TTC549 (cell line): ENCODE measurements at regions not wholly inside any gene's neighbourhood (a gene's known extent, or its start where the extent isn't known, plus 50 kb on each side); places are given as distances from the start of the nearest gene placed in this dataset.

Experiments used
- FAIRE-seq: peaks from 2 replicates; lab custom pipeline; 2012; peaks lifted over from hg19 to GRCh38; lab: Jason Lieb, UNC

DNA sequence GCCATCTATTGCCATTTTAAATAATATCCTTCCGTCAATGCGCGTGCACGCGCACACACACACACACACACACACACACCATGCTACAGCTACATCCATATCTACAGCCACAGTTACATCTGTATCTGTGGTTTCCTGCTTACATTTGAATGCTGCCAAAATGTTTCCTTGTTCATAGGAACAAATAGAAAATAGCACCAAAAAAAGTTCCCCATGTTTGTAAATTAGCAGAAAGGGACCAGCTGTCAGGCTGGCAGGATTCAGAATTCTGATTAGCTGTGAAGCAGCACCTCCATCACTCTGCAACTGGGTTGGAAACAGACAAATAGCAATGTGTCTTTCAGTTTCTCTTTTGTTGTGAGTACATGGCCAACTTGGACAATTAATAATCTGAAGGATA, 601.5 kb downstream of the IRX1 start:
- FAIRE-seq, result no peak

DNA sequence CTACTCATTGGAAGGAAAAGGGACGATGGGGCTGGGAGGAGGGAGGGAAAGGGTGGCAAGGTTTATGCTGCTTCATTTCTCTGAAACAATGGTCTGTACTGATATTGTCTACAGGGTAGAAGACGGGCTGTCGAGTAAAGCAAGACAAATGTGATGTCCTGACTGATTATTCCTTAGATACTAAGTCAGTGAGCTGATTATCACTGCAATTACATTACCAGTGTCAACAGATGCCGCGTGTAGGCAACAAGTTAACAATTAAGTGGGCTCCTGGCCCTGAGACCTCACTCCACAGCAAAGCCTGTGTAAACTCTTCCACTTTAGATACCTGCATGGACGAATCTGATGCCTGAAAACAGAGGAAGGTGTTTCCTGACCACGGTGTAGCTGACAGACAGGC, 602.8 kb downstream of the IRX1 start:
- no peak for FAIRE-seq

DNA sequence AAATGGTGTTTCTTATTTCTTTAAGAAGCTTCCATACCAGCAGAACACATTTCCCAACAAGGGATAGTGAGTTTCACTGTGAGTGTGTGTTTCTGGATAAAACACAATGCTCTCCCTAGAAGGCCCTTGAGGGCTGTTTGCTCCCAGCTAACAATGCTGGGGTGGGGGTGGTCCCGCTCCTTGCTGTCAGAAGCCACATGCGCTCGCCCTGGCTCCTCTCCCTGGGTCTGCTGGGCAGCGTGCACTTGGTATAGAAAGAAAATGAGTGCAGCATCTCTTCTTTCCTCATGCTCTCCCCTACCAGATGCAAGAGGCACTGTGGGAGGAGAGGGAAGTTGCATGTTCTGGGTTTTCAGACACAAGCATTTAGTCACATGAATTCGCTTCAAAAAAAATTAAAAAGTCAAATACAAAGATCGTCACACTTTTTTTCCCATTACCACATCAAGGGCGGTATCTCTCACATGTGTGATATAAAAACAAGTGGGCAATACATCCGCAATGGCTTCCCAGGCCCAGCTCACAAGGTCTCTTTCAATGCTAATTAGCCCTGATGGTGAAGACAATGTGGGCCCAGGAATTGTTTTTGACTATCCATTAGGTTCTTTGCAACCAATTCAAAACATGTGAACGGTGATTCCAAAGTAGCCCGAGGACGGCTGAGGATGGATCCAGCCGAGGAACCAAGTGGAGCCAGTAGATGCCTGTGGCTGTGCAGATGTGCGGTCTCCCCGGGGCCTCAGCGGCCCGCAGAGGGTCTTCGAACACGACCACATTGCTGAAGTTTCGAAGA, 603.6 kb downstream of the IRX1 start:
- FAIRE-seq, result no peak

DNA sequence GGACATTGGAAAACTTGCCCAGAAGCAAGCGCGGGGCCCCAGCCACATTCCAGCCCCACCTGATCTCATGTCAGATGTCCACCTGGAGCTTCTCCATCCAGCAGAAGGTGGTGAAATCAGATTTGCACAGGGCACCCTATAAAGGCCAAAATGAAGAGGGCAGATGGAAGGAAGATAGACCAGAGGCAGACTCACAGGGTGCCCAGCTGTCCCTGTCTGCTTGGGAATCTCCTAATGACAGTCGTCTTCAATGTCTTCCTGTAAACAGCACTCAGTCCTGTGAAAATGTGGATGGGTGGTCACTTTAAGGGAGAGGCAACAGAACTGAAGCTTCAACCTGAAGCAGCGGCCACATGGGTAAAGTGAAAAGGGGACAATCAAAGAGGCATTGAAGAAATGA, 607.5 kb downstream of the IRX1 start:
- FAIRE-seq, result no peak

DNA sequence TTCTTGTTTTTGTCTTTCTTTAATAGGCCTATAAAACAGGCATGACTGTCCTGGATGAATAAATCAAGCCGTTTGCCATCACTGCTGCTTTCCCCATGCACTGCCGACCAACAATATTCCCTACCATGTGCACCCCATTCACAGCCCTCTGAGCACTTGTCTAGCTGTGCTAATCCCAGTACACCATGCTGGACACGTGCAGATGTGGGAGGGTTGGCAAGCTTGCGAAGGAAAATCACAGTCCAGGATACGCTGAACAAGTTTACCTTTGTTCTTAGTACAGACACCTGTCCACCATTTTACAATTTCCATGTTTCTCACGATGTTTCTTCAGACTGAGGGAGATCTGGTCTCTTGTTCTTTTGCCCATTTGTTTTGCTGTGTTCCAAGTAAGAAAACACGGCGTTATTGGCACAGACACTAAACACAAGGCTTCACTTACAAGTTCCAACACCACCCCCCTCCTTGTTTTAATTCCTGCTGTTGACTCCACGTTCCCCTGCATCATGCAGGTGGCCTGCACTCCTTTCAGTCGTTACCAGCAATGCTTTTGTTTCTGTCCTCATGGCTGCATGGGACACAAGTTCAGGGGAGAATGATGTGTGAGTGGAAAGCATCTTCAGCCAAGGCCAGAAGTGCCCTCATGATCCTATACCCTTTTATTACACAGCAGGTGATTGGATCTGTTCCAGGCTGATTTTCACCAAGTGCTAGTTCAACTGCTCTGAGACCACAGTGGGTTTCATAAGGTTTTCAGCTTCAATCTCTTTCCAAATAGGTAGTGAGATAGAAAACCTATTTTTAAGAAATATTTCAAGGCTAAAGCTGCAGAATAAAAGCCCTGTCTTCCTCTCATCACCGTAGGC, 608.9 kb downstream of the IRX1 start:
- FAIRE-seq, result no peak

DNA sequence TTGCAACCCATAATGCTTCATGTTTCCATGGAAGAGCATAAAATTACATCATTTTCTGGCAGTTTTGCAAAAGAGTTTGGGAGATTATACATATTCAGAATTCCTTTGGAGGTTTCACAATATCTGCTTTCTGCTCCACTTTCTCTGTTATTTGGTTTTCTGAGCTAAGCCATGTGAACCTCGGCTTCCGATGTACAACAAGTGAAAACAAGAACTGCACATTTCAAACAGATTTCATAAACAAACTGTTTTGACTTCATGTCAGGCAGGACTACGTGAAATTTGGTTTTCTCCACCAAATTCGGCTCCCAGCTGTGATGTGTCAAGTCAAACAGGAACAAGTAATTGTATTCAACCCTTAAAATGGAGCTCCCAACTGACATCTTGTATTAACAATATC, 609.8 kb downstream of the IRX1 start:
- FAIRE-seq, result no peak

DNA sequence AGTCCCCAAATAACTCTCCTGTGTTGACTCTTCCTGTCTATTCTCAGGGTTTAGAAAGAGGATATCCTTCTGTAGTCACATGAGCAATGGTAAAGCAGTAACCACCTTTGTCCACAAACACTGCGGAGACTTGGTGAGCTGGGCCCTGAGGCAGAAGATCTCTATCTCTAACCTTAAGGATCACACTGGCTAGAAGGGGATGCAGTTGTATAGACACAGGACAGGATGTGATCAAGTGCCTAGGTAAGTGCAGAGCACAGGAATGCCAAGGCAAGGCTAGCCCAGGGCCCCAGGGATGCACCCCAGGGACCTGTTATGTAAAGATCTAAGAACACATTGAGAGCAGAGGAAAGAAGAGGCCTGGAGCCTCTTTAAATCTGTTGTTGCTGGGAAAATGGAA, 610.5 kb downstream of the IRX1 start:
- FAIRE-seq, result no peak

DNA sequence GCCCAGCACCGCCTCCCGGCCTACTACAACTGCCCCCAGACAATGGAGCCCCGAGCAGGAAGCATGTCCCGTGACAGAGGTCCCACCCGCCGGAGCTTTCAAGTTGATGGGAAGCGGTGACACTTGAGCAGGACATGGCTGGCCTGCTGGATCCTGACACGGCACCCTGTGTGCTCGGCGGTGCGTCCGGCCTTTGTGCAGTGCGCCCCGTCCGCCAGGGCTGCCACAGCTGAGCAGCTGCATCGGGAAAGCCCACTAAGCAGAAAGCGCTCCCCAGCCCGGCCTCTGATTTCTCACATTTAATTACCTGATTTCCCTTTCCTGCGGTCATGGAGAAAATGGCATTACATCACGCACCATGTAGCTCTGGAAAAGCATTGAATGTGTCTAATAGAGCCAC, 611.9 kb downstream of the IRX1 start:
- FAIRE-seq, result no peak

DNA sequence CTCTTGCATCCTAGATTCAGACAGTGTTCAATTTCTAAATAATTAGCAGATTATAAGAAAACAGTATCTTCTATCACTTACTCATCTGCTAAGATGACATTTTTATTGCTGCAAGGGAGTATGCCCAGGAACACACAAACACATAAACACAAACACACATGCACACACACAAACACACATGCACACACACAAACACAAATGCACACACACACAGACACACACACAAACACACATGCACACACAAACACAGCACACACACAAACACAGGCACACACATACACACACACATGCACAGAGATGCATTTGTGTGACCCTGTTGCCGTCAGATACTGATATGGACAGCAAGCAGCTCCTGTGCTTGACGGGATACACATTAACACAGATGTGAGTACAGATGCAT, 612.9 kb downstream of the IRX1 start:
- no peak for FAIRE-seq

DNA sequence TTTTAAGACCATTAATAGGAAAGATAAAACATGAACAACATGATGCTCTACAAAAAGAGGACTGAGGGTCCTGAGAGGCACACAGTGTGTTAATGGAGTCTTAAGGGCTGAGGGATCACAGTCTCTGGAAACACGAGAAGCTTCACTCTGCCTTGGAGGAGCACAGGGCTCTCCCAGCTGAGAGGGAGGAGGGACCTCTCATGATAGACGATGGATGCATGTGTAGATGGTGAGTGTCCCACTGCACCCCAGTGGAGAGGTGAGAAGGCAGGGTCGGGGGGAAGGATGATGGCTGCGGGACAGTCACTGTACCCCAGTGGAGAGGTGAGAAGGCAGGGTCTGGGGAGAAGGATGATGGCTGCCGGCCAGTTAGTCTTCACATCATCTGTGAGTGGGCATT, 613.4 kb downstream of the IRX1 start:
- no peak for FAIRE-seq

DNA sequence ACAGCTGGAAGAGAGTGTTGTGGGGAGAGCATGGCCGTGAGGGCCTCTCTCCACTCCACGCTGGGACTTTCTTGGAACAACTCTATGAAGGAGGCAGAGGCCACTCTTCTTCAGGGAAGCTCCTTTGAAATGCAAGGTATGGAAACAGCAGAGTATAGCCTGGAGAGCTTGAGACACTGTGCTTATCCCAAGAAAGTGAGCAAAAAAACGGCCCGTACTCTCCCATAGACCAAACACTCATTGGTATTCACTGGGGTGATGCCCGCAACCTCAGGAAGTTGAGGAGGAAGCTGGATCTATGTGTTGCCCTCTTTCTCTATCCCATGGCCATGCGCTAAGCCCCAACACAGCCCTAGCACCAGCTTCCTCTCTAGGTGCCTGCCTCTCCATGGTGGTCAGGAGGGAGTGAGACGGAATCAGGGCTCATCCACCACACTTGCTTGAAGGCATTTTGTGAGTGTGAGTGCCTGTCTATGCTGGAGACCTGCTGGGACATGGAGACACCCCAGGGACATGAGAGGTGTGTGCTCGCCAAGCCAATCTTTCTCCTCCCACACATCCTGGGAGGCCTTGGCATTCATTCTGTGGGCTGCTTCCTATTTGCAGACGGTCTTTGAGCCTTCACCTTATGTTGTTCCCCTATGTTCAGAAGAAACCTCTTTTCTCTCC, 616.6 kb downstream of the IRX1 start:
- FAIRE-seq, result no peak

DNA sequence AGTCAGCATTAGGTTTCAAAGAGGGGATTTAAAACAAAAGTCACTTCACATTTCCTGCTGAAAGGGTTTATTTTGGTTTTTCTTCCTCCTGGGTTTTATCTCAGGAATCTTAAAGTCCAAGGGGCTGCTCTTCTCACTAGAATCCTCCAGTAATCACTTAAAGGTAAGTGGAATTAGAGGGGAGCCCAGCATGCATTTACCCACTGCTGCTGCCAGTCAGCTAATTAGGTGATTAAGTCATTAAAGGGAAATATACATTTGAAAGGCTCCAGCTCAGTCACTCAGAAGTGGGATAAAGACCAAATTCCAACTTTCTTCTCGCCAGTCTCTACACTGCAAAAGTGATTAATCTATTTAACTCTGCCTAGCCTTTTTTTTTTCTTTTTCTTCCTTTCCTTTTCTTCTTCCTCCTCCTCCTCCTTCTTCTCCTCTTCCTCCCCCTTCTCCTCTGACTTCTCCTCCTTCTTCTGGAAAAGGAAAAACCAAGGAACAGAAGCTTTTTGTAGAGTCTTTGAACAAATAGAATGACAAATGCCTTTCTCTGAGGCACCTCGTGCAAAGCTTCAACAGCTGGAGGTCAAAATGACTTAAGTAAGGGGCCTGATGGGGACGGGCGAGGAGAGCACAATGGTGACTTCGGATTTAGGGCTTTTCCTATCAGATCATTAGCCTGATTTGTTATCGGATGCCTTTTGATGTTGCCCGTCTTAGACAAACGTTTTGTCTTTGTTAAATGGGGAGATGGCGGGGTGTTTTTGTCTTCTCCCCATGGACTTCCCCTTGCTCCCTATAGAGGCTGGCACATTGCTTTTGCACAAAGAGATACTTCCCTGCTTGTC, 617.6 kb downstream of the IRX1 start:
- no peak for FAIRE-seq

DNA sequence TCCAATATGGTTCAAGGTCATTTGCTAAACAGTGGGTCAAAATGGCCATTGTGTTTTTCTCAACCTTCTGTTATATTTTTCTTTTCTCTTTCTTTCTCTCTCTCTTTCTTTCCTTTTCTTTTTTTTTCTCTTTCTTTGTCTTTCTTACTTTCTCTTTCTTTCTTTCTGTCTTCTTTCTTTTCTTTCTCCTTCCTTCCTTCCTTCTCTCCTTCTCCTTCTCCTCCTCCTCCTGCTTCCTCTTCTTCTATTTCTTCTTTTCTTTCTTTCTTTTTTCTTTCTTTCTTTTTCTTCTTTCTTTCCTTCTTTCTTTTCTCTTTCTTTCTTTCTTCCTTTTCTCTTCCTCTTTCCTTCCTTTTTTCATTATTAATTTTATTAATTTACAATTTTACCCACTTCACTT, 619.5 kb downstream of the IRX1 start:
- no peak for FAIRE-seq

DNA sequence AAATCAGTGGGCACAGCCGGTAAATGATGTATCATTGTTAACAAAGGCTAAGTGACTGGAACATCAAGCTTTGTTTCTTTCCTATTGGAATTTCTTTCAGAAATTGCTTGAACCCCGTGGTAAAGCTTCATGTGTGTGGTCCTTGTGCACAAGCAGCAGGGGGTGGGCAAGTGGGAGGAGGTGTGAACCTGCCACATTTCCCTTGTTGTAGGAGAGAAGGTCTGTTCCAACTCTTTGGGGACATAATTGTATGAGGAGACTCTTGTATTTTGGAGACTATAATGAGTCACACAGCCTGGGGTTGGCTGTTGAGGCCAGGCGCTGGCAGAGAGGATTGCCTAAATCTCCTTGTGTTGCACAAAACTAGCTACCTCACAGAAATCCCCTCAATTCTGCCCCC, 620.5 kb downstream of the IRX1 start:
- FAIRE-seq, result no peak

DNA sequence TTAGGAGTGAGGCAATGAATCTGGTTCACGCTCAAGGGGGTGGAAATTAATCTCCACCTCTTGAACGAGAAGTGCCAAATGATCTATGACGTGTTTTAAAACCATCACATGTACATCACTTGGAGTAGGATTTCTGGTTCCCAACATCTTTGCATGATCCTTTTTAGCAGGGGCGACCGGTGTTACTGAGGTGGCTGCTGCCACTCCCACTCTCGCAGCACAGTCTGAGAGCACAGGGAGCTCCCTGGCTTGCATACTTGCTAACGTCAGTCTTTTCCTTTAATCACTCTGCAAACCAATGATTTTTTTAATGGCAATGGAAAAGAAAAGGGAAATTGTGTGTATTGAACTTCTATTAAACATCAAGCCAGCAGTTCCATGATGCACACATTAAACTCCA, 624.4 kb downstream of the IRX1 start:
- no peak for FAIRE-seq

DNA sequence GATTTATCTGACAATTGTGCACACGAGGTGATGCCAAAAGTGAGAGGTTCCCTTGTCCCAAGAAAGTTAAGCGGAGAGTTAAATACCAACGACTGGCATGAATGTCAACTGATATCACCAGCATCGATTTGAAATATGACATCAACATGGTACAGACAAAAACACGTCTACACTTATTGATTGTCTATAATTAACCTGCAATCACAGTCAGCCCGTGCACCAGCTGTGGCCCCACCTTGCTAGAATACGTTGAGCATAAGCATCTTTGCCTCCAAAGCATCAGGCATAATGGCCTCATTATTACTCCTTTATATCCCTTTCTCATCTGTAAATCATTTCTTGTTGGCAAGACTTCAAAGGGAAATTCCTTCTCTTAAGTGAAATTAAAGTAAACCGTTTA, 625.4 kb downstream of the IRX1 start:
- FAIRE-seq, result no peak

DNA sequence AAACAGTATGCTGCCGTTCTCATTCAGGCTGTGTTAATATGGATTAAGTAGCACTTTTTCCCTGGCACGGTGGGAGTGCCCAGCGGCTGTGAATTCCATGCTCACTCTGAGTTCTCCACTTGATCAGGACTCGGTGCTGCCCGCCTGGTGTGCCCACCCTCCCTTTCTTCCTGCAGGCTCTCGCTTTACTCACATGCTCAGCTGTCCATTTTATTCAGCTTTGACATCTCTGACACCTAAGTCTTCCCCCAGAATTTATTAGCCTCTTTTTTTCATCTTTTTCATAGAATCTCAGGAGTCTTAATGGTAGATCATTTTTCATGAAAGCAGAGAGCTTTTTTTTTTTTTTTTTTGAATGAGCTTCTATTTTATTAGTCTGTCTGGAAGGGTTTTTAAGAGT, 626.5 kb downstream of the IRX1 start:
- no peak for FAIRE-seq

DNA sequence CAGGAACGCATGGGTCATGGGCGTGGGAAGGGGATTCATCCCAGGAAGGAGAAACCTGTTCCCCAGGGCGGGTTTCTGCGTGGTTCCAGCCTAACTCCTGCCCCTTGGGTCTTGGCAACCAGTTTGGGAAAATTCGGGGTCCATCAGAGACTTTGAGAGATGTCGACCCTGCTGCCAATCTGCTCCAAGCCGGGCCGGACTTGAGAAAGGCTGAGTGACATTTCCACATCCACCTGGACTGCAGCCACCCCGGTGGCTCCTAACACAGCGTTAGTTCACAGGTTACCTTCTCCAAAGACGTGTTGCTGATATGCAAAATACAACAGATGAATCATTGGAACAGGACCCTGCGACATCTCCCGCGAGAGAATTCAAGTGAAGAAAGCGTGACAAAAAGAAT, 627.2 kb downstream of the IRX1 start:
- no peak for FAIRE-seq

DNA sequence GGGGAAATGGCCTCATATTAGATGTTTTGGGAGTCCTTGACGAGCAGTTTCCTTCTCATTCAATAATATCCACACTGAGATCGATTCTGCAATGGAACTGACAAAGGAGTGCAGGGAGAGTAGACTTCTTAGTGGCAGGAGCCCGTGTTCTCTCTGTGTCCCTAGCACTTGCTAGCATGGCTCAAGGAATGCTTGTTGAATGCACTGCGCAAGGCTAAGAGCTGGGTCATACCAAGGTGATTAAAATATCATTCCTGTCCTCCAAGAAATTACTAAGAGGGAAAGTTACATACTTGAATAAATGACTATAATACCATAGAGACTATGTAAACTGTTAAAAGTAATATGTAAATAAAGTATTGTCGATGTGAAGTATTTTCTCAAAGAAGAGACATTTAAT, 630.1 kb downstream of the IRX1 start:
- no peak for FAIRE-seq

DNA sequence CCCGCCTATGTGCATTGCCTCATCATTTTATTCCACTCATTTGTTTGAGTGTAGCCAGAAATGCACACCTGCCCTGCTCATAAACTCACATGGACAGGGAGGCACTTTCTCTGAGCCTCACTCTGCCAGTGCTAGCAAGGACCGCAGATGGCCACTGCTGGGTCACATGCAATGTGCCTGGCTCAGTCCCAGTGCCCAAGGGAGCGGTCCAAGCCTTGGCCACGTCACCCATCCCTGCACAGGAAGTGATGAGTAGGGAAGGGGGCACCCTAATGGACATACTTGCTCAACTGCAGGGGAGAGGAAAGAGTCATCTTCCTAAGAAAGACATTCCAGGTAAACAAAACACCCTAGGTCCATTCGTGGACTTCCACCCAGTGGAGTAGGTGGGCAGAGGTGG, 630.9 kb downstream of the IRX1 start:
- no peak for FAIRE-seq

DNA sequence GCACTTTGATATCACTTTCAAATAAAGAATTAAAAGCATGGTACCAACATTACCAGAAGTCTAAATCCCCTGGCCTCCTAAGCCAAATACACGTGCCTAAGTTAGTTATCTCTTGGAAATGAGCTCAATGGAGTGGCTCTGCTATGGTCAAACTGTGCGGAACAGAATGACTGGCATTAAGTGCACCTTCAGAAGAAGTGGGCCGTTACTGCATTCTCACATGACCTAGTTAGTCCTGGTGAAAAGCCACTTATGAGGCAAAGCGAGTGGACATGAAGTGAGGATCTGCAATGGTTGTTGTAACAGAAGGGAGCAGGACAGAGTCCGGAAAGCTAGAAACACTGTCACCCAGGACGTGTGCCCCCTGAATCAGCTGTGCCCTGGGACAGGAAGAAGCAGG, 633.1 kb downstream of the IRX1 start:
- no peak for FAIRE-seq
